GM18909 (cell line): ENCODE measurements at regions not wholly inside any gene's neighbourhood (a gene's known extent, or its start where the extent isn't known, plus 50 kb on each side); places are given as distances from the start of the nearest gene placed in this dataset.
"Not testable (repeated sequence)": the region's sequence is repeated elsewhere in the genome, so short reads cannot be mapped to it uniquely, and the experiment has no call there.

Experiments
- ATAC-seq: cut with Tn5 transposase; IDR thresholded peaks from one replicate; pipeline ENCODE4 v1.9.1; 2021; ENCODE audit warnings: mild to moderate bottlenecking; ENCODE audit not compliant: unreplicated experiment, poor library complexity

GRCh38 chr6:100105919-100106529, 112.0 kb upstream of the MCHR2 start:
- peak; percentile 30 for ATAC-seq

GRCh38 chr6:100105138-100105537, 111.1 kb upstream of the MCHR2 start:
- peak; percentile 72 for ATAC-seq

GRCh38 chr6:100103931-100104330, 109.9 kb upstream of the MCHR2 start:
- no peak for ATAC-seq

- ATAC-seq, result no peak
These were observed 109.2 kb upstream of the MCHR2 start for GRCh38 chr6:100103194-100103593.

- no peak for ATAC-seq
These were observed 107.6 kb upstream of the MCHR2 start for GRCh38 chr6:100101644-100102043.

GRCh38 chr6:100100776-100101175, 106.8 kb upstream of the MCHR2 start:
- ATAC-seq, result no peak

- ATAC-seq, result no peak
These were observed 105.4 kb upstream of the MCHR2 start for GRCh38 chr6:100099189-100100074.

GRCh38 chr6:100096936-100097335, 102.9 kb upstream of the MCHR2 start:
- no peak for ATAC-seq

- ATAC-seq, result no peak
These were observed 102.3 kb upstream of the MCHR2 start for GRCh38 chr6:100096341-100096740.

GRCh38 chr6:100093405-100093804, 99.4 kb upstream of the MCHR2 start:
- ATAC-seq, result no peak

- no peak for ATAC-seq
These were observed 94.0 kb upstream of the MCHR2 start for GRCh38 chr6:100088009-100088408.

- ATAC-seq, result no peak
These were observed 91.0 kb upstream of the MCHR2 start for GRCh38 chr6:100084991-100085364.

GRCh38 chr6:100084316-100084990, 90.4 kb upstream of the MCHR2 start:
- ATAC-seq, result no peak

- no peak for ATAC-seq
These were observed 84.5 kb upstream of the MCHR2 start for GRCh38 chr6:100078509-100078908.

GRCh38 chr6:100065348-100065747, 71.3 kb upstream of the MCHR2 start:
- ATAC-seq, result no peak

GRCh38 chr6:100062621-100063020, 68.6 kb upstream of the MCHR2 start:
- ATAC-seq, result no peak

- no peak for ATAC-seq
These were observed 63.9 kb upstream of the MCHR2 start for GRCh38 chr6:100057941-100058340.

- ATAC-seq, result no peak
These were observed 56.5 kb upstream of the MCHR2 start for GRCh38 chr6:100050550-100050949.

- ATAC-seq, result not testable (repeated sequence)
These were observed 49.9 kb upstream of the MCHR2 start for GRCh38 chr6:100043961-100044360.
